Karpas-422 (cell line): ENCODE measurements at regions not wholly inside any gene's neighbourhood (a gene's known extent, or its start where the extent isn't known, plus 50 kb on each side); places are given as distances from the start of the nearest gene placed in this dataset.

Experiments used
- DNase-seq: peaks from one replicate; pipeline ENCODE4 v3.0.0-alpha.2; 2015
- H2AFZ ChIP-seq: fragments of 200-600 bp; sonication (generic); 2 replicates; pipeline ENCODE4 v1.6.1; 2014; ENCODE audit warnings: antibody characterized with exemption, low read length, mixed read lengths
- H3K27ac ChIP-seq: fragments of 200-600 bp; sonication (generic); 2 replicates; pipeline ENCODE4 v1.5.1; 2014; ENCODE audit warnings: mild to moderate bottlenecking, low read length, moderate library complexity
- H3K27me3 ChIP-seq: fragments of 200-600 bp; sonication (generic); 2 replicates; pipeline ENCODE4 v1.6.1; 2014; ENCODE audit warnings: low read length, mixed read lengths
- H3K36me3 ChIP-seq: fragments of 200-600 bp; sonication (generic); 2 replicates; pipeline ENCODE4 v1.6.1; 2014; ENCODE audit warnings: low read length, mixed read lengths; ENCODE audit not compliant: insufficient read depth
- H3K4me1 ChIP-seq: fragments of 200-600 bp; sonication (generic); 2 replicates; pipeline ENCODE4 v1.6.1; 2014; ENCODE audit warnings: mild to moderate bottlenecking, low read length, mixed read lengths
- H3K4me2 ChIP-seq: fragments of 200-600 bp; sonication (generic); 2 replicates; pipeline ENCODE4 v1.6.1; 2014; ENCODE audit warnings: low read length, low read depth, mild to moderate bottlenecking; ENCODE audit not compliant: poor library complexity, severe bottlenecking
- H3K4me3 ChIP-seq: fragments of 200-600 bp; sonication (generic); 2 replicates; pipeline ENCODE4 v1.5.1; 2014; ENCODE audit warnings: mild to moderate bottlenecking, antibody characterized with exemption, low read length, mixed read lengths
- H3K79me2 ChIP-seq: fragments of 200-600 bp; sonication (generic); 2 replicates; pipeline ENCODE4 v1.6.1; 2014; ENCODE audit warnings: mild to moderate bottlenecking, low read length, mixed read lengths
- H3K9ac ChIP-seq: fragments of 200-600 bp; sonication (generic); 2 replicates; pipeline ENCODE4 v1.6.0; 2014; ENCODE audit warnings: low read length
- H3K9me2 ChIP-seq: fragments of 200-600 bp; sonication (generic), shearing (Covaris generic); replicated peaks from 2 replicates; pipeline ENCODE4 v1.6.0; 2014; ENCODE audit warnings: mild to moderate bottlenecking, low read length, moderate library complexity; ENCODE audit not compliant: insufficient read depth
- H3K9me3 ChIP-seq: fragments of 300-700, 200-600 bp; sonication (generic); 2 replicates; pipeline ENCODE4 v1.6.1; 2014; ENCODE audit warnings: low read length, mixed read lengths
- H4K20me1 ChIP-seq: fragments of 200-600 bp; sonication (generic); 2 replicates; pipeline ENCODE4 v1.6.1; 2014; ENCODE audit warnings: mild to moderate bottlenecking, antibody characterized with exemption, low read length, low read depth; ENCODE audit not compliant: insufficient read depth

GRCh38 chr18:55839343-55839742, 251.4 kb upstream of the TCF4 start:
- Histone ChIP-seq H3K79me2 (no peaks in the 10 kb centered on the region), H3K36me3 (no peaks in the 10 kb centered on the region), H3K4me3 (no peak overlapping the region), H3K27ac (no peak overlapping the region), H4K20me1 (no peaks in the 10 kb centered on the region), H2AFZ (no peak overlapping the region), H3K9me3 (peaks cover 6% of the 10 kb centered on the region), H3K9me2 (no peaks in the 10 kb centered on the region), H3K9ac (no peak overlapping the region), H3K4me1 (no peaks in the 10 kb centered on the region), H3K4me2 (no peak overlapping the region), H3K27me3 (no peaks in the 10 kb centered on the region)
- no peak for DNase-seq

DNA sequence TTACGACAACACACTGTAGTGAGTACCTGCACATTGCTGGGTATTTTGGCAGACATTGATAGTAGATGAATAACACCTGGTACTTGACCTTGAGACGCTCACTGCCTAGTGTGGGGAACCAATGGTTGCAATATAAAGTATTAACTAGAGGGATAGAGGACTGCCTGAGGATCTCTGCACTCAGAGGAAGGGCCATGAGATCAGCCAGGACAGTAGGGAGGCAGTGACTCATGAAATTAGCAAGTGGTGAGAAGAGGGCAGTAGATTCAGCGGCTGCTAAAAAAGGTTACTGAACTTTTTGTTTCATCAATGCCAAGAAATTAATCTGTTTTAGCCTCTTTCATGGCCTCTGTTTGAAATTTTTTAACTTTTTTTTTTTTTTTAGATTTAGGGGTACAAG, 250.8 kb upstream of the TCF4 start:
- peaks cover 6% of the 10 kb centered on the region for H3K9me3 ChIP-seq
- no peaks in the 10 kb centered on the region for H3K36me3 ChIP-seq
- no peaks in the 10 kb centered on the region for H3K9me2 ChIP-seq
- H3K27ac ChIP-seq, result no peak overlapping the region
- no peaks in the 10 kb centered on the region for H3K4me1 ChIP-seq
- no peak overlapping the region for H3K4me3 ChIP-seq
- H3K9ac ChIP-seq, result no peak overlapping the region
- H4K20me1 ChIP-seq, result no peaks in the 10 kb centered on the region
- no peak for DNase-seq
- no peaks in the 10 kb centered on the region for H3K79me2 ChIP-seq
- no peak overlapping the region for H2AFZ ChIP-seq
- no peaks in the 10 kb centered on the region for H3K27me3 ChIP-seq
- H3K4me2 ChIP-seq, result no peak overlapping the region

GRCh38 chr18:55838319-55838718, 250.3 kb upstream of the TCF4 start:
- Histone ChIP-seq H3K4me2 (no peak overlapping the region), H3K9me2 (no peaks in the 10 kb centered on the region), H3K79me2 (no peaks in the 10 kb centered on the region), H3K9me3 (peaks cover 6% of the 10 kb centered on the region), H3K36me3 (no peaks in the 10 kb centered on the region), H2AFZ (no peak overlapping the region), H3K4me3 (no peak overlapping the region), H4K20me1 (no peaks in the 10 kb centered on the region), H3K27ac (no peak overlapping the region), H3K9ac (no peak overlapping the region), H3K27me3 (no peaks in the 10 kb centered on the region), H3K4me1 (no peaks in the 10 kb centered on the region)
- no peak for DNase-seq

GRCh38 chr18:55833543-55833942, 245.6 kb upstream of the TCF4 start:
- no peak overlapping the region for H3K4me3 ChIP-seq
- H3K27ac ChIP-seq, result no peak overlapping the region

GRCh38 chr18:55830544-55830943, 242.6 kb upstream of the TCF4 start:
- H3K27ac ChIP-seq, result no peak overlapping the region
- no peaks in the 10 kb centered on the region for H3K9me3 ChIP-seq
- H4K20me1 ChIP-seq, result no peaks in the 10 kb centered on the region
- H3K9ac ChIP-seq, result no peak overlapping the region
- no peak overlapping the region for H3K4me3 ChIP-seq
- H3K36me3 ChIP-seq, result no peaks in the 10 kb centered on the region
- H3K4me2 ChIP-seq, result no peak overlapping the region
- H3K79me2 ChIP-seq, result no peaks in the 10 kb centered on the region
- H3K27me3 ChIP-seq, result no peaks in the 10 kb centered on the region
- DNase-seq, result no peak
- H3K9me2 ChIP-seq, result no peaks in the 10 kb centered on the region
- peaks cover 8% of the 10 kb centered on the region for H3K4me1 ChIP-seq
- no peak overlapping the region for H2AFZ ChIP-seq

More at GRCh38 chr18:55833543-55833942, 245.6 kb upstream of the TCF4 start:
- DNase-seq, result no peak
- no peaks in the 10 kb centered on the region for H3K27me3 ChIP-seq
- H3K79me2 ChIP-seq, result no peaks in the 10 kb centered on the region
- H3K4me1 ChIP-seq, result peaks cover 8% of the 10 kb centered on the region
- no peak overlapping the region for H2AFZ ChIP-seq
- no peak overlapping the region for H3K4me2 ChIP-seq
- H3K36me3 ChIP-seq, result no peaks in the 10 kb centered on the region
- no peak overlapping the region for H3K9ac ChIP-seq
- no peaks in the 10 kb centered on the region for H3K9me3 ChIP-seq
- H3K9me2 ChIP-seq, result no peaks in the 10 kb centered on the region
- no peaks in the 10 kb centered on the region for H4K20me1 ChIP-seq

GRCh38 chr18:55821219-55821618, 233.2 kb upstream of the TCF4 start:
- H2AFZ ChIP-seq, result no peak overlapping the region
- no peaks in the 10 kb centered on the region for H3K9me2 ChIP-seq
- no peak for DNase-seq
- no peak overlapping the region for H3K27ac ChIP-seq
- H3K79me2 ChIP-seq, result no peaks in the 10 kb centered on the region
- H3K9me3 ChIP-seq, result peaks cover 3% of the 10 kb centered on the region; the same call in 1 of the 2 replicates
- no peaks in the 10 kb centered on the region for H3K36me3 ChIP-seq
- H3K4me1 ChIP-seq, result no peaks in the 10 kb centered on the region
- no peak overlapping the region for H3K4me3 ChIP-seq
- no peak overlapping the region for H3K9ac ChIP-seq
- H3K27me3 ChIP-seq, result no peaks in the 10 kb centered on the region
- no peak overlapping the region for H3K4me2 ChIP-seq
- H4K20me1 ChIP-seq, result no peaks in the 10 kb centered on the region

DNA sequence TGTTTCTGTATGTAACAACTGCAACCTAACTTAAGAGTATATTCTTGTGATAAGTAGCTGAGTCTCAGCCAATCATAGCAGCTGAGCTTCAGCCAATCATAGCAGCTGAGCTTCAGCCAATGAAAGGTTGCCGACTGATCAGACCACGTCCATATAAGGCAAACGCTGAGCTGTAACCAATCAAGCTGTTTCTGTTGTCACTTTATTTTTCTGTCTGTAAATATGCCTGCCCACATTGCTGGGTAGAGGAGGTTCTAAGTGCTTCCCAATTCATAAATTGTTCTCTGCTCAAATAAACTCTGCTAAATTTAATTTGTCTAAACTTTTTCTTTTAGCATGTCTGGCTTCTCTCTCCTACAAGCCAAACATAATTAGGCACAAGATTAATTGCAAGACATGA, 231.5 kb upstream of the TCF4 start:
- DNase-seq, result no peak
- Histone ChIP-seq H3K27ac (no peak overlapping the region), H2AFZ (no peak overlapping the region), H3K9me2 (no peaks in the 10 kb centered on the region), H3K4me1 (no peaks in the 10 kb centered on the region), H3K79me2 (no peaks in the 10 kb centered on the region), H3K9me3 (peaks cover 3% of the 10 kb centered on the region; the same call in 1 of the 2 replicates), H3K36me3 (no peaks in the 10 kb centered on the region), H3K27me3 (no peaks in the 10 kb centered on the region), H4K20me1 (no peaks in the 10 kb centered on the region), H3K9ac (no peak overlapping the region), H3K4me2 (no peak overlapping the region), H3K4me3 (no peak overlapping the region)

GRCh38 chr18:55818284-55818683, 230.3 kb upstream of the TCF4 start:
- H3K27me3 ChIP-seq, result no peaks in the 10 kb centered on the region
- H3K4me1 ChIP-seq, result no peaks in the 10 kb centered on the region
- no peaks in the 10 kb centered on the region for H3K9me2 ChIP-seq
- no peaks in the 10 kb centered on the region for H3K79me2 ChIP-seq
- no peak overlapping the region for H3K4me3 ChIP-seq
- H3K36me3 ChIP-seq, result no peaks in the 10 kb centered on the region
- H3K4me2 ChIP-seq, result no peak overlapping the region
- no peak overlapping the region for H3K9ac ChIP-seq
- H3K9me3 ChIP-seq, result peaks cover 3% of the 10 kb centered on the region; the same call in 1 of the 2 replicates
- no peak overlapping the region for H3K27ac ChIP-seq
- no peaks in the 10 kb centered on the region for H4K20me1 ChIP-seq
- H2AFZ ChIP-seq, result no peak overlapping the region
- DNase-seq, result no peak

DNA sequence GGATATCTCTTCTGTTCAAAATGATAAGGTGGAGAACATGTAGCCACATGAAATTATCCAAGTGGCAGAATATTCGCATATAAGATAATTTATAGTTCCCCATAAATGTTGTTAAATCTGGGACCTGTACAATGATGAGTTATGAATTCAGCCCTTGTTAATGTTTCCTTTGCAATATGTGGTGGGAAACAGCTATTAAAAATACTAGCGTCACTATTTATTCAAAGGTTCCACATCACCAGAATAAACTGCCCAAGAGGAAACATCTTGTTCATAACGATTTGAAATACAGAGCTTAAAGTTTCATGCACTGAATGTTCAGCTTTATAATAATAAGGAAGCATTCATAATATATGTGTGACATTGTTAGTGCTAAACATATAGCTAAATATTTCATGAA, 223.9 kb upstream of the TCF4 start:
- Histone ChIP-seq H4K20me1 (no peaks in the 10 kb centered on the region), H3K4me2 (no peak overlapping the region), H3K27me3 (no peaks in the 10 kb centered on the region), H3K9me2 (no peaks in the 10 kb centered on the region), H3K4me1 (no peaks in the 10 kb centered on the region), H3K9me3 (peaks cover 3% of the 10 kb centered on the region; the same call in 1 of the 2 replicates), H3K79me2 (no peaks in the 10 kb centered on the region), H3K4me3 (no peak overlapping the region), H3K9ac (no peak overlapping the region), H3K36me3 (no peaks in the 10 kb centered on the region), H2AFZ (no peak overlapping the region), H3K27ac (no peak overlapping the region)
- no peak for DNase-seq
